Nephron progenitor cell (in vitro differentiated cells): ENCODE measurements at regions not wholly inside any gene's neighbourhood (a gene's known extent, or its start where the extent isn't known, plus 50 kb on each side); places are given as distances from the start of the nearest gene placed in this dataset.

Source experiments
- DNase-seq: peaks from one replicate; pipeline ENCODE4 v3.0.0; 2021
- H3K27ac Mint-ChIP-seq: 2 replicates; pipeline ENCODE4 v1.8.0; 2021; ENCODE audit warnings: mild to moderate bottlenecking, moderate library complexity, mixed read lengths
- H3K27me3 Mint-ChIP-seq: 2 replicates; pipeline ENCODE4 v1.8.0; 2021; ENCODE audit warnings: mild to moderate bottlenecking, low read depth, mixed read lengths; ENCODE audit not compliant: poor library complexity
- H3K36me3 Mint-ChIP-seq: 2 replicates; pipeline ENCODE4 v1.8.0; 2021; ENCODE audit warnings: low read depth, mixed read lengths
- H3K4me1 Mint-ChIP-seq: 2 replicates; pipeline ENCODE4 v1.8.0; 2021; ENCODE audit warnings: mixed read lengths
- H3K4me3 Mint-ChIP-seq: 2 replicates; pipeline ENCODE4 v1.8.0; 2021; ENCODE audit warnings: mild to moderate bottlenecking, moderate library complexity, mixed read lengths
- H3K9me3 Mint-ChIP-seq: 2 replicates; pipeline ENCODE4 v1.8.0; 2021; ENCODE audit warnings: mild to moderate bottlenecking, moderate library complexity, mixed read lengths
- CTCF ChIP-seq: fragments of 200-600 bp; sonication (generic); IDR thresholded peaks from 2 replicates; pipeline ENCODE4 v1.5.0; 2021; ENCODE audit warnings: antibody characterized with exemption

DNA sequence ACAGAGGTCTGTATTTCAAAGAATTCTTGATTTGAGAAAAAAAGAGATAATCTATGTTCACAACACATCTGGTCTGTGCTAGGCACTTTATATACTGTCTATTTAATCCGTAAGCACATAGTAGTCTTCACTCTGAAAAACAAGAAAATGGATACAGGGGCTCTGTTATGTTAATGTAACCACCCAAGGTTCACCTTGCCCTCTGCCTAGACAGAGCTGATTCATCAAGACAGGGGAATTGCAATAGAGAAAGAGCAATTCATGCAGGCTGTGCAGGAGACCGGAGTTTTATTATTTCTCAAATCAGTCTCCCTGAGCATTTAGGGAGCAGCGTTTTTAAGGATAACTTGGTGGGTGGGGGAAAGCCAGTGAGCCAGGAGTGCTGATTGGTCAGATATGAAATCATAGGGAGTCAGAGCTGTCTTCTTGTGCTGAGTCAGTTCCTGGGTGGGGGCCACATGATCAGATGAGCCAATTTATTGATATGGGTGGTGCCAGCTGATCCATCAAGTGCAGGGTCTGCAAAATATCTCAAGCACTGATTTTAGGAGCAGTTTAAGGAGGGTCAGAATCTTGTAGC is 92.9 kb upstream of the TNIP3 start:
- H3K27ac Mint-ChIP-seq = no peak overlapping the region
- no peaks in the 10 kb centered on the region for H3K36me3 Mint-ChIP-seq
- H3K4me1 Mint-ChIP-seq = no peaks in the 10 kb centered on the region
- no peaks in the 10 kb centered on the region for H3K9me3 Mint-ChIP-seq
- TF ChIP-seq CTCF = no peak
- H3K27me3 Mint-ChIP-seq = peaks cover under 1% of the 10 kb centered on the region
- H3K4me3 Mint-ChIP-seq = no peak overlapping the region
- no peak for DNase-seq

GRCh38 chr4:121255986-121256750 is 92.0 kb upstream of the TNIP3 start:
- no peak for DNase-seq
- H3K36me3 Mint-ChIP-seq = no peaks in the 10 kb centered on the region
- no peak overlapping the region for H3K27ac Mint-ChIP-seq
- H3K27me3 Mint-ChIP-seq = no peaks in the 10 kb centered on the region
- no peaks in the 10 kb centered on the region for H3K4me1 Mint-ChIP-seq
- H3K9me3 Mint-ChIP-seq = no peaks in the 10 kb centered on the region
- no peak overlapping the region for H3K4me3 Mint-ChIP-seq
- no peak for TF ChIP-seq CTCF

GRCh38 chr4:121253961-121254360 is 89.8 kb upstream of the TNIP3 start:
- H3K36me3 Mint-ChIP-seq = no peaks in the 10 kb centered on the region
- no peak for TF ChIP-seq CTCF
- H3K9me3 Mint-ChIP-seq = no peaks in the 10 kb centered on the region
- H3K27ac Mint-ChIP-seq = no peak overlapping the region
- DNase-seq = no peak
- H3K27me3 Mint-ChIP-seq = peaks cover 3% of the 10 kb centered on the region
- H3K4me3 Mint-ChIP-seq = no peak overlapping the region
- no peaks in the 10 kb centered on the region for H3K4me1 Mint-ChIP-seq

- DNase-seq = peak; percentile 72
- Mint-ChIP-seq H3K4me1 (peaks cover 6% of the 10 kb centered on the region), H3K27ac (no peak overlapping the region), H3K4me3 (no peak overlapping the region), H3K27me3 (peaks cover 3% of the 10 kb centered on the region), H3K9me3 (no peaks in the 10 kb centered on the region), H3K36me3 (no peaks in the 10 kb centered on the region)
- peak; percentile 74 for TF ChIP-seq CTCF
Measured at GRCh38 chr4:121252224-121252806, 88.2 kb upstream of the TNIP3 start.

- H3K36me3 Mint-ChIP-seq = no peaks in the 10 kb centered on the region
- no peaks in the 10 kb centered on the region for H3K9me3 Mint-ChIP-seq
- H3K27me3 Mint-ChIP-seq = peaks cover 3% of the 10 kb centered on the region
- H3K4me1 Mint-ChIP-seq = peaks cover 13% of the 10 kb centered on the region
- H3K27ac Mint-ChIP-seq = no peak overlapping the region
- no peak for TF ChIP-seq CTCF
- DNase-seq = no peak
- no peak overlapping the region for H3K4me3 Mint-ChIP-seq
Measured at GRCh38 chr4:121248747-121249146, 84.6 kb upstream of the TNIP3 start.

GRCh38 chr4:121246698-121247097 is 82.6 kb upstream of the TNIP3 start:
- no peak for DNase-seq
- no peak overlapping the region for H3K4me3 Mint-ChIP-seq
- H3K9me3 Mint-ChIP-seq = no peaks in the 10 kb centered on the region
- H3K4me1 Mint-ChIP-seq = peaks cover 18% of the 10 kb centered on the region
- no peak overlapping the region for H3K27ac Mint-ChIP-seq
- no peaks in the 10 kb centered on the region for H3K36me3 Mint-ChIP-seq
- peaks cover 3% of the 10 kb centered on the region for H3K27me3 Mint-ChIP-seq
- no peak for TF ChIP-seq CTCF
